ENCODE measurements at regions not wholly inside any gene's neighbourhood (a gene's known extent, or its start where the extent isn't known, plus 50 kb on each side); places are given as distances from the start of the nearest gene placed in this dataset.

- H3K36me3 ChIP-seq (ENCODE audit: control insufficient read depth, insufficient read depth, low read length) = no peaks in the 10 kb centered on the region
- no peak overlapping the region for H3K4me3 Mint-ChIP-seq
- no peaks in the 10 kb centered on the region for H3K27me3 ChIP-seq (ENCODE audit: control insufficient read depth, insufficient read depth, low read length, poor library complexity, severe bottlenecking)
- no peak overlapping the region for H3K27ac Mint-ChIP-seq
- DNase-seq = no peak
- no peaks in the 10 kb centered on the region for H3K9me3 ChIP-seq (ENCODE audit: control insufficient read depth, low read length)
- TF ChIP-seq CTCF (conservative IDR thresholded peaks at IDR 0.05) = no peak
- H3K4me3 ChIP-seq (ENCODE audit: low read length) = no peak overlapping the region
- H3K4me1 ChIP-seq (ENCODE audit: control insufficient read depth, insufficient read depth, low read length) = no peaks in the 10 kb centered on the region
- no peaks in the 10 kb centered on the region for H3K27me3 Mint-ChIP-seq (ENCODE audit: insufficient read depth)
- no peak overlapping the region for H3K27ac ChIP-seq (ENCODE audit: low read depth, low read length)
- 91 to 98% methylated on average over 5 to 6 of the region's 6 CpGs for WGBS, 2 experiments (ENCODE audit: insufficient coverage in 1 of 2, insufficient read length in 1 of 2)
- H3K36me3 Mint-ChIP-seq (ENCODE audit: low read depth) = no peaks in the 10 kb centered on the region
- no peak overlapping the region for H3K9ac ChIP-seq (ENCODE audit: extremely low read depth, low read length, poor library complexity, severe bottlenecking)
- H3K4me1 Mint-ChIP-seq = peaks cover 8% of the 10 kb centered on the region
- H3K9me3 Mint-ChIP-seq = no peaks in the 10 kb centered on the region
Measured at GRCh38 chr5:17019324-17019723, 83.2 kb upstream of the MYO10 start.

- no peaks in the 10 kb centered on the region for H3K27me3 Mint-ChIP-seq (ENCODE audit: insufficient read depth)
- no peak overlapping the region for H3K27ac ChIP-seq (ENCODE audit: low read depth, low read length)
Measured at GRCh38 chr5:17020678-17021601, 84.9 kb upstream of the MYO10 start.

GRCh38 chr5:17021602-17021932, 85.5 kb upstream of the MYO10 start:
- Histone ChIP-seq H3K27ac (ENCODE audit: low read depth, low read length) (no peak overlapping the region), H3K9me3 (ENCODE audit: control insufficient read depth, low read length) (no peaks in the 10 kb centered on the region), H3K27me3 (ENCODE audit: control insufficient read depth, insufficient read depth, low read length, poor library complexity, severe bottlenecking) (no peaks in the 10 kb centered on the region), H3K36me3 (ENCODE audit: control insufficient read depth, insufficient read depth, low read length) (no peaks in the 10 kb centered on the region), H3K4me3 (ENCODE audit: low read length) (no peak overlapping the region), H3K4me1 (ENCODE audit: control insufficient read depth, insufficient read depth, low read length) (peaks cover 4% of the 10 kb centered on the region), H3K9ac (ENCODE audit: extremely low read depth, low read length, poor library complexity, severe bottlenecking) (no peak overlapping the region)
- TF ChIP-seq CTCF (conservative IDR thresholded peaks at IDR 0.05) = no peak
- Mint-ChIP-seq H3K9me3 (no peaks in the 10 kb centered on the region), H3K4me3 (no peak overlapping the region), H3K36me3 (ENCODE audit: low read depth) (no peaks in the 10 kb centered on the region), H3K27me3 (ENCODE audit: insufficient read depth) (no peaks in the 10 kb centered on the region), H3K4me1 (peaks cover 20% of the 10 kb centered on the region), H3K27ac (no peak overlapping the region)
- DNase-seq = no peak

More at GRCh38 chr5:17020678-17021601, 84.9 kb upstream of the MYO10 start:
- H3K9me3 ChIP-seq (ENCODE audit: control insufficient read depth, low read length) = no peaks in the 10 kb centered on the region
- H3K27me3 ChIP-seq (ENCODE audit: control insufficient read depth, insufficient read depth, low read length, poor library complexity, severe bottlenecking) = no peaks in the 10 kb centered on the region
- no peak overlapping the region for H3K27ac Mint-ChIP-seq
- no peak for TF ChIP-seq CTCF (conservative IDR thresholded peaks at IDR 0.05)
- H3K9me3 Mint-ChIP-seq = no peaks in the 10 kb centered on the region
- H3K9ac ChIP-seq (ENCODE audit: extremely low read depth, low read length, poor library complexity, severe bottlenecking) = no peak overlapping the region
- no peak overlapping the region for H3K4me3 ChIP-seq (ENCODE audit: low read length)
- H3K4me3 Mint-ChIP-seq = no peak overlapping the region
- no peaks in the 10 kb centered on the region for H3K36me3 Mint-ChIP-seq (ENCODE audit: low read depth)
- H3K36me3 ChIP-seq (ENCODE audit: control insufficient read depth, insufficient read depth, low read length) = no peaks in the 10 kb centered on the region
- 93 to 99% methylated on average over 6 to 8 of the region's 8 CpGs for WGBS, 2 experiments (ENCODE audit: insufficient coverage in 1 of 2, insufficient read length in 1 of 2)
- no peaks in the 10 kb centered on the region for H3K4me1 ChIP-seq (ENCODE audit: control insufficient read depth, insufficient read depth, low read length)
- DNase-seq = no peak
- peaks cover 13% of the 10 kb centered on the region for H3K4me1 Mint-ChIP-seq
